Cardiac fibroblast (primary cell): ENCODE measurements at regions not wholly inside any gene's neighbourhood (a gene's known extent, or its start where the extent isn't known, plus 50 kb on each side); places are given as distances from the start of the nearest gene placed in this dataset.
A peak's percentile ranks its signal among the peaks of the same experiment; 100 is the strongest.

Experiments used
- DNase-seq, 2 donors: peaks; one replicate each; pipeline versions ENCODE4 v3.0.0 to v3.0.0-alpha.2; 2010; ENCODE audit warnings: low read depth in 2 of 2
- H3K4me3 ChIP-seq, 2 donors: replicated peaks in 1 of 2; 1 replicate in 1 of 2; 2 replicates in 1 of 2; pipeline ENCODE4 v1.5.1; 2011; ENCODE audit warnings: low read depth in 2 of 2, low read length in 2 of 2, mild to moderate bottlenecking in 2 of 2, moderate library complexity in 1 of 2
- CTCF ChIP-seq: IDR thresholded peaks from one replicate; pipeline ENCODE4 v1.5.1; 2011; ENCODE audit warnings: low read depth, mild to moderate bottlenecking, low read length, inconsistent platforms

DNA sequence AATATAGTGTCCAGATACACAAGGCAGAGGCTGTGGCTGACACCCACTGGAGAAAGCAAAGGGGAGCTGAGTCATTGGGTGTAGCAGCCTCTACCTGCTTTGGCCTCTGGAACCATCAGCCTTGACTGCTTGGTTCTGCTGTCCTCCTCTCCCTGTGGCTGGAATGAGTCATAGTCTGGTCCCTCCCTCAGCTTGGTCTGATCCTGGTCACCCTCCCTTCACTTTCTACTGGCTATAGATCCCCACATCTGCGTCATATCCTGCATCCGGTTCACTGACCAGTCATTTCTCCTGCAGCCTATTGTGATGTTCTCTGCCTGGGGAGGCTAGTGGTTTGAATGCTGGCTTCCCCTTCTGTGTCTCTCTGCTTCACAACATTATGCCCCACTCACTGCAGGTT lies 372.8 kb upstream of the DAB1 start:
- no peak overlapping the region for H3K4me3 ChIP-seq
- DNase-seq, result peak; percentile 1 to 33
- TF ChIP-seq CTCF, result no peak

DNA sequence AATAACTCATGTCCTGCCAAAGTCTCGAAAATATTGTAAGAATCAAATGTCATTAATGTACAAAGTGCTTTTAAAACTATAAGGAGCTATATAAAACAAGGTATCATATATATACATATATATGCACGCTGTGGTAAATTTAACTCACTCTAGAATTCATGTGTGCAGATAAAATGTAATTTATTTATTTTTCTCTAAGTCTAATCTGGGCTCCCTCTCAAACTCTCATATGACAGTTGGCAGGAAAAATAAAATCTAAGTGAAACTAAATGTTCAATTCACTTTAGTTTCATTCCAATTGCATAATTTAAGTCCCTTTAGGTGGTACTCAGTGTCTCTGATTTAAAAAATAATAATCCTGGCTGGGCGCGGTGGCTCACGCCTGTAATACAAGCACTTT lies 372.0 kb upstream of the DAB1 start:
- no peak for TF ChIP-seq CTCF
- H3K4me3 ChIP-seq, result no peak overlapping the region
- DNase-seq, result no peak

GRCh38 chr1:57794078-57794477 lies 370.2 kb upstream of the DAB1 start:
- DNase-seq, result no peak
- TF ChIP-seq CTCF, result no peak
- no peak overlapping the region for H3K4me3 ChIP-seq

DNA sequence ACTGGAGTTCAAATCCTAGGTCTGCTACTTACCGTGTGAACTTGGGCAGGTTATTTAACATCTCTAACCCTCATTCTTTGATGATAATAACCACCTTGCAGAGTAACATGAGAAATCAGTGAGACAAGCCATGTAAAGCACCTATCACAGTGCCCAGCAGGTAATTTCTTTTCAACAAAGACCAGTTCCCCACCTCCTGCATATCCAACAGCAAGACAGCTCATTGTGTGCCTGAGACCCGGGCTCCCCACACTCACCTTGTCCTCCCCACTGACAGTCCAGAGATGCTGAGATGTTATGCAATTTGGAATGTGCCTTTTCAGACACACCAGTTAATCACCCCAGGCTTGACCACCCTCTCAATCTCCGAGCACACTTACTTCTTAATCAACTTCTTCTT lies 367.6 kb upstream of the DAB1 start:
- H3K4me3 ChIP-seq, result no peak overlapping the region
- no peak for DNase-seq
- TF ChIP-seq CTCF, result no peak

DNA sequence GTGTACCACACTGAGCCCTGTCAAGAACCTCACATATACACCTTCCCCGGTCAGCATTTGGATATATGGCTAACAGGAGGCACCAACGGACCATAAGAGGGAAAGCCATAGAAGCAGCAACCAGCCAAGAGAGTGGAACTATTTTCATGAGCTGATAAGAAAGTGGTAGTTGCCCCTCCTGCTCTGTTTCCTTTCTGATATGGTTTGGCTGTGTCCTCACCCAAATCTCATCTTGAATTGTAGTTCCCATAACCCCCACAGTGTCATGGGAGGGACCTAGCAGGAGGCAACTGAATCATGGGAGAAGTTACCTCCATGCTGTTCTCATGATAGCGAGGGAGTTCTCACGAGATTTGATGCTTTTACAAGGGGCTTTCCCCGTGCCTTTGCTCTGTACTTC lies 366.1 kb upstream of the DAB1 start:
- TF ChIP-seq CTCF, result no peak
- no peak for DNase-seq
- H3K4me3 ChIP-seq, result no peak overlapping the region

GRCh38 chr1:57788313-57788712 lies 364.5 kb upstream of the DAB1 start:
- H3K4me3 ChIP-seq, result no peak overlapping the region
- TF ChIP-seq CTCF, result no peak
- DNase-seq, result peak in 1 of 2 donors; percentile 2

GRCh38 chr1:57784356-57784755 lies 360.5 kb upstream of the DAB1 start:
- DNase-seq, result no peak
- no peak overlapping the region for H3K4me3 ChIP-seq
- no peak for TF ChIP-seq CTCF
